IMR-90 (cell line): ENCODE measurements at regions not wholly inside any gene's neighbourhood (a gene's known extent, or its start where the extent isn't known, plus 50 kb on each side); places are given as distances from the start of the nearest gene placed in this dataset.

Source experiments
- ATAC-seq: fragments of 200-7000 bp; cut with Tn5 transposase; 2 replicates; pipeline ENCODE4 v1.9.1; 2020; ENCODE audit warnings: low read depth, mild to moderate bottlenecking, moderate library complexity
- BruUV-seq: library from RNA; stranded (reverse); fragments of 400-500 nt; replicated peaks from 2 replicates; lab custom pipeline; 2021; lab: Mats Ljungman, UMichigan
- CTCF ChIA-PET: fragments of 300-600 bp; formaldehyde crosslinking; extraction: SDS; loops from one replicate; lab custom pipeline; 2021; ENCODE audit warnings: antibody characterized with exemption; lab: Yijun Ruan, JAX
- POLR2A ChIA-PET: fragments of 300-600 bp; sonication (Branson Sonifier 250); formaldehyde crosslinking; loops from one replicate; lab custom pipeline; 2022; ENCODE audit warnings: antibody characterized with exemption; ENCODE audit not compliant: unreplicated experiment; lab: Charles Lee
- DNase-seq: peaks from one replicate; pipeline ENCODE4 v3.0.0; 2013
- H2AFZ ChIP-seq: replicated peaks from 2 replicates; pipeline ENCODE3; 2013; ENCODE audit warnings: low read length, mild to moderate bottlenecking; ENCODE audit not compliant: poor library complexity
- H2AK5ac ChIP-seq: 2 replicates; pipeline ENCODE4 v1.6.1; 2013; ENCODE audit warnings: low read depth, low read length, inconsistent platforms
- H2AK9ac ChIP-seq: replicated peaks from 2 replicates; pipeline ENCODE3; 2013; ENCODE audit warnings: mild to moderate bottlenecking, low read depth, low read length, moderate library complexity; ENCODE audit not compliant: poor library complexity
- H2BK120ac ChIP-seq: 2 replicates; pipeline ENCODE4 v1.6.1; 2013; ENCODE audit warnings: low read depth, low read length, inconsistent platforms
- H2BK15ac ChIP-seq: 3 replicates; pipeline ENCODE4 v1.6.1; 2013; ENCODE audit warnings: low read depth, low read length, inconsistent platforms
- H2BK20ac ChIP-seq: 2 replicates; pipeline ENCODE4 v1.6.1; 2013; ENCODE audit warnings: low read depth, mild to moderate bottlenecking, inconsistent platforms, low read length, moderate library complexity
- H2BK5ac ChIP-seq: 2 replicates; pipeline ENCODE4 v1.6.1; 2013; ENCODE audit warnings: mild to moderate bottlenecking, low read depth, low read length, inconsistent platforms; ENCODE audit not compliant: poor library complexity, severe bottlenecking
- H3K14ac ChIP-seq: replicated peaks from 2 replicates; pipeline ENCODE4 v1.6.1; 2013; ENCODE audit warnings: low read depth, low read length, inconsistent platforms
- H3K18ac ChIP-seq: 2 replicates; pipeline ENCODE4 v1.6.1; 2013; ENCODE audit warnings: low read depth, low read length, control low read depth
- H3K23ac ChIP-seq: 2 replicates; pipeline ENCODE4 v1.6.1; 2013; ENCODE audit warnings: low read depth, low read length, inconsistent platforms
- H3K27ac ChIP-seq: 2 replicates; pipeline ENCODE4 v1.5.1; 2013; ENCODE audit warnings: mild to moderate bottlenecking, control low read depth, low read length; ENCODE audit not compliant: insufficient read depth
- H3K27me3 ChIP-seq: 2 replicates; pipeline ENCODE4 v1.6.1; 2013; ENCODE audit warnings: low read length; ENCODE audit not compliant: control insufficient read depth, insufficient read depth
- H3K36me3 ChIP-seq: 2 replicates; pipeline ENCODE4 v1.6.1; 2013; ENCODE audit warnings: low read length, mixed read lengths; ENCODE audit not compliant: control insufficient read depth, insufficient read depth
- H3K4ac ChIP-seq: 2 replicates; pipeline ENCODE4 v1.6.1; 2013; ENCODE audit warnings: low read depth, low read length, inconsistent platforms
- H3K4me1 ChIP-seq: 2 replicates; pipeline ENCODE4 v1.6.1; 2013; ENCODE audit warnings: low read length, mixed read lengths; ENCODE audit not compliant: control insufficient read depth, insufficient read depth
- H3K4me2 ChIP-seq: 2 replicates; pipeline ENCODE4 v1.6.1; 2013; ENCODE audit warnings: low read depth, mild to moderate bottlenecking, control low read depth, low read length, moderate library complexity
- H3K4me3 ChIP-seq: 2 replicates; pipeline ENCODE4 v1.5.1; 2013; ENCODE audit warnings: low read depth, mild to moderate bottlenecking, control low read depth, low read length, moderate library complexity; ENCODE audit not compliant: insufficient read depth
- H3K56ac ChIP-seq: 2 replicates; pipeline ENCODE4 v1.6.1; 2013; ENCODE audit warnings: low read length, inconsistent platforms; ENCODE audit not compliant: insufficient read depth; ENCODE audit errors: extremely low read depth
- H3K79me1 ChIP-seq, 2 experiments: 2 replicates each; pipeline ENCODE4 v1.6.1; 2013; ENCODE audit warnings: low read length in 2 of 2, inconsistent platforms in 1 of 2, low read depth in 1 of 2
- H3K9ac ChIP-seq: 2 replicates; pipeline ENCODE4 v1.6.1; 2013; ENCODE audit warnings: low read depth, low read length, control low read depth
- H3K9me1 ChIP-seq: 2 replicates; pipeline ENCODE4 v1.6.1; 2013; ENCODE audit warnings: low read length, inconsistent platforms; ENCODE audit not compliant: insufficient read depth
- H3K9me3 ChIP-seq: 2 replicates; pipeline ENCODE4 v1.6.1; 2013; ENCODE audit warnings: low read length; ENCODE audit not compliant: control insufficient read depth, insufficient read depth
- H4K20me1 ChIP-seq: 2 replicates; pipeline ENCODE4 v1.6.1; 2013; ENCODE audit warnings: low read length, inconsistent platforms; ENCODE audit not compliant: insufficient read depth
- H4K5ac ChIP-seq: 2 replicates; pipeline ENCODE4 v1.6.1; 2013; ENCODE audit warnings: mild to moderate bottlenecking, low read depth, low read length, control low read depth
- H4K8ac ChIP-seq, 2 experiments: 2 replicates each; pipeline ENCODE4 v1.6.1; 2013; ENCODE audit warnings: low read depth in 2 of 2, low read length in 2 of 2, control low read depth in 1 of 2, inconsistent platforms in 1 of 2
- H4K91ac ChIP-seq: 2 replicates; pipeline ENCODE4 v1.6.1; 2013; ENCODE audit warnings: low read depth, low read length, inconsistent platforms; ENCODE audit not compliant: insufficient read depth
- CEBPB ChIP-seq: IDR thresholded peaks from 2 replicates; pipeline ENCODE4 v1.6.1; 2012; ENCODE audit warnings: low read depth, low read length, improper control_type of control experiment
- MAZ ChIP-seq: IDR thresholded peaks from 2 replicates; pipeline ENCODE4 v1.6.1; 2012; ENCODE audit warnings: low read depth, mild to moderate bottlenecking, low read length, improper control_type of control experiment, moderate library complexity, borderline replicate concordance
- POLR2A ChIP-seq: IDR thresholded peaks from 2 replicates; pipeline ENCODE4 v1.6.1; 2012; ENCODE audit warnings: mild to moderate bottlenecking, low read depth, low read length
- RAD21 ChIP-seq: IDR thresholded peaks from 2 replicates; pipeline ENCODE4 v1.6.1; 2012; ENCODE audit warnings: low read length, improper control_type of control experiment
- WGBS, 2 experiments: methylation state at CpG; one replicate each; pipeline versions ENCODE4 v1.1.5 to v1.1.7; 2013; ENCODE audit warnings: missing lambda C conversion rate in 2 of 2; ENCODE audit not compliant: insufficient read length in 1 of 2; ENCODE audit errors: extremely low coverage in 2 of 2; 5-methylcytosine and 5-hydroxymethylcytosine counted together
- dilution Hi-C: fragments of 300-500 bp; cut with HindIII; formaldehyde crosslinking; loops from one replicate; pipeline ENCODE4 v1.14.3; 2018; ENCODE audit warnings: low sequenced_read_pairs; ENCODE audit not compliant: unreplicated experiment
- in situ Hi-C: fragments of 300-500 bp; cut with MboI; formaldehyde crosslinking; loops from 3 replicates; pipeline ENCODE4 v1.14.3; 2019; ENCODE audit warnings: low sequenced_read_pairs, inconsistent platforms, mixed read lengths
- intact Hi-C: fragments of 100-400 bp; cut with micrococcal nuclease; formaldehyde crosslinking; loops from 2 replicates; pipeline ENCODE4 v1.10.0; 2022

- Histone ChIP-seq H4K91ac (peak overlapping the region; percentile 83), H3K9me3 (no peaks in the 10 kb centered on the region), H3K79me1 (no peaks in the 10 kb centered on the region), H2AK9ac (no peak overlapping the region), H3K4me1 (peaks cover 15% of the 10 kb centered on the region), H3K4ac (peak overlapping the region; percentile 85), H3K4me3 (no peak overlapping the region), H3K9ac (0 out of 2 replicates have a peak overlapping the region, but pooled peaks have one; percentile 12), H4K20me1 (no peaks in the 10 kb centered on the region), H2BK5ac (no peak overlapping the region), H3K18ac (peak overlapping the region; percentile 84; the same call in 1 of the 2 replicates), H3K14ac (peak overlapping the region; percentile 61), H2BK20ac (peak overlapping the region; percentile 81), H3K27ac (peak overlapping the region; percentile 72; the same call in 1 of the 2 replicates), H2AFZ (peak overlapping the region; percentile 24), H3K27me3 (peaks cover 3% of the 10 kb centered on the region; the same call in 1 of the 2 replicates), H3K23ac (peak overlapping the region; percentile 48; the same call in 1 of the 2 replicates), H3K9me1 (0 out of 2 replicates have a peak, but pooled peaks cover 4% of the 10 kb centered on the region), H3K56ac (0 out of 2 replicates have a peak overlapping the region, but pooled peaks have one; percentile 16), H4K5ac (peak overlapping the region; percentile 52; the same call in 1 of the 2 replicates), H3K36me3 (no peaks in the 10 kb centered on the region), H3K4me2 (peak overlapping the region; percentile 8; the same call in 1 of the 2 replicates), H2AK5ac (peak overlapping the region; percentile 84), H2BK15ac (peak overlapping the region; percentile 77; the same call in 2 of the 3 replicates), H2BK120ac (peak overlapping the region; percentile 89), H4K8ac (peak overlapping the region; percentile 30 to 43; a peak in 1 of 4 replicates)
- TF ChIP-seq MAZ (no peak), POLR2A (no peak), CEBPB (0 out of 2 replicates have a peak, but pooled peaks have one; percentile 1), RAD21 (no peak)
- BruUV-seq = no TSS peak
- intact Hi-C loops = no loop called here
- dilution Hi-C loops = no loop called here
- in situ Hi-C loops = no loop called here
- peak; percentile 47 for DNase-seq
- no CpG with 5 or more reads among the region's 7 CpGs for WGBS, 2 experiments
- ATAC-seq = peak; percentile 71
- POLR2A ChIA-PET = no interaction called here
- CTCF ChIA-PET = no interaction called here
These were observed 230.2 kb upstream of the FOXQ1 start for GRCh38 chr6:1081551-1082284.
